A549 (cell line): ENCODE measurements at regions not wholly inside any gene's neighbourhood (a gene's known extent, or its start where the extent isn't known, plus 50 kb on each side); places are given as distances from the start of the nearest gene placed in this dataset.

Experiments used
- TF ChIP-seq, protein P1 (sequence below): fragments of 250-450 bp; sonication (Bioruptor Pico); IDR thresholded peaks from 2 replicates; pipeline ENCODE4 v1.5.0; 2021; ENCODE audit warnings: mild to moderate bottlenecking, moderate library complexity, borderline replicate concordance
- TF ChIP-seq, protein P2 (sequence below): fragments of >200 bp; sonication (Bioruptor Twin); formaldehyde crosslinking; IDR thresholded peaks from 3 replicates; pipeline ENCODE4 v1.5.1; 2016

DNA sequence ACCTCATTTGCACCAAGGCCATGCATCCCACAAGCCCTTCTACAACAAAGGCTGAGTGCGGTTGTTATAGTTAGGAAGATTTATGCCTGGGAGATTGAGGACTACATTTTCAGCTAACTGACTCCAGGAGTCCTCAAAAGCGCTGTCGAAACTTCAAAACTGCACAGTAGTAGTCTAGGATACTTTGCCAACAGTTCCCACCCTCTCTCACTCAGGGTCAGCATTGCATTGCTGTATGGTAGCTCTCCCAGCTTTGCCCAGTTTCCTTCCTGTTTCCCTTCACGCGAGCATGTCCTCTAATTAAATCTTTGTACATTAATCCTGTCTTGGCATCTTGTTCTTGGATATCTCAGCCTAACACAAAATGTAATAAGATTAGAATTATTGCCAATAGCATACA lies 420.6 kb upstream of the UBE2E3 start:
- TF ChIP-seq, protein P1, sequence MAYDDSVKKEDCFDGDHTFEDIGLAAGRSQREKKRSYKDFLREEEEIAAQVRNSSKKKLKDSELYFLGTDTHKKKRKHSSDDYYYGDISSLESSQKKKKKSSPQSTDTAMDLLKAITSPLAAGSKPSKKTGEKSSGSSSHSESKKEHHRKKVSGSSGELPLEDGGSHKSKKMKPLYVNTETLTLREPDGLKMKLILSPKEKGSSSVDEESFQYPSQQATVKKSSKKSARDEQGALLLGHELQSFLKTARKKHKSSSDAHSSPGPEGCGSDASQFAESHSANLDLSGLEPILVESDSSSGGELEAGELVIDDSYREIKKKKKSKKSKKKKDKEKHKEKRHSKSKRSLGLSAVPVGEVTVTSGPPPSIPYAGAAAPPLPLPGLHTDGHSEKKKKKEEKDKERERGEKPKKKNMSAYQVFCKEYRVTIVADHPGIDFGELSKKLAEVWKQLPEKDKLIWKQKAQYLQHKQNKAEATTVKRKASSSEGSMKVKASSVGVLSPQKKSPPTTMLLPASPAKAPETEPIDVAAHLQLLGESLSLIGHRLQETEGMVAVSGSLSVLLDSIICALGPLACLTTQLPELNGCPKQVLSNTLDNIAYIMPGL (CRISPR knock-in tag): no peak
- TF ChIP-seq, protein P2, sequence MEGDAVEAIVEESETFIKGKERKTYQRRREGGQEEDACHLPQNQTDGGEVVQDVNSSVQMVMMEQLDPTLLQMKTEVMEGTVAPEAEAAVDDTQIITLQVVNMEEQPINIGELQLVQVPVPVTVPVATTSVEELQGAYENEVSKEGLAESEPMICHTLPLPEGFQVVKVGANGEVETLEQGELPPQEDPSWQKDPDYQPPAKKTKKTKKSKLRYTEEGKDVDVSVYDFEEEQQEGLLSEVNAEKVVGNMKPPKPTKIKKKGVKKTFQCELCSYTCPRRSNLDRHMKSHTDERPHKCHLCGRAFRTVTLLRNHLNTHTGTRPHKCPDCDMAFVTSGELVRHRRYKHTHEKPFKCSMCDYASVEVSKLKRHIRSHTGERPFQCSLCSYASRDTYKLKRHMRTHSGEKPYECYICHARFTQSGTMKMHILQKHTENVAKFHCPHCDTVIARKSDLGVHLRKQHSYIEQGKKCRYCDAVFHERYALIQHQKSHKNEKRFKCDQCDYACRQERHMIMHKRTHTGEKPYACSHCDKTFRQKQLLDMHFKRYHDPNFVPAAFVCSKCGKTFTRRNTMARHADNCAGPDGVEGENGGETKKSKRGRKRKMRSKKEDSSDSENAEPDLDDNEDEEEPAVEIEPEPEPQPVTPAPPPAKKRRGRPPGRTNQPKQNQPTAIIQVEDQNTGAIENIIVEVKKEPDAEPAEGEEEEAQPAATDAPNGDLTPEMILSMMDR: no peak
